OCI-LY7 (cell line): ENCODE measurements at regions not wholly inside any gene's neighbourhood (a gene's known extent, or its start where the extent isn't known, plus 50 kb on each side); places are given as distances from the start of the nearest gene placed in this dataset.

Experiments used
- BruUV-seq: library from RNA; stranded (reverse); fragments of 400-500 nt; replicated peaks from 2 replicates; lab custom pipeline; 2021; lab: Mats Ljungman, UMichigan
- CTCF ChIA-PET: fragments of 300-600 bp; sonication (Branson Sonifier 250); formaldehyde crosslinking; loops from one replicate; lab custom pipeline; 2022; ENCODE audit warnings: antibody characterized with exemption; ENCODE audit not compliant: unreplicated experiment; lab: Charles Lee
- POLR2A ChIA-PET: fragments of 300-600 bp; sonication (Branson Sonifier 250); formaldehyde crosslinking; loops from one replicate; lab custom pipeline; 2022; ENCODE audit warnings: antibody characterized with exemption; lab: Charles Lee
- DNase-seq: peaks from one replicate; pipeline ENCODE4 v3.0.0-alpha.2; 2015; ENCODE audit warnings: low spot score
- H2AFZ ChIP-seq: fragments of 200-600 bp; sonication (generic), shearing (Covaris generic); 2 replicates; pipeline ENCODE4 v1.6.1; 2014; ENCODE audit warnings: mild to moderate bottlenecking, antibody characterized with exemption, low read length, moderate library complexity
- H3K27ac ChIP-seq: fragments of 200-600 bp; sonication (generic); 2 replicates; pipeline ENCODE4 v1.5.1; 2014; ENCODE audit warnings: mixed run types, low read depth, mild to moderate bottlenecking, moderate library complexity, low read length, inconsistent platforms; ENCODE audit not compliant: poor library complexity, severe bottlenecking
- H3K36me3 ChIP-seq: fragments of 200-600 bp; sonication (generic); 2 replicates; pipeline ENCODE4 v1.6.1; 2014; ENCODE audit warnings: mild to moderate bottlenecking, antibody characterized with exemption, low read length, moderate library complexity, mixed read lengths; ENCODE audit not compliant: insufficient read depth
- H3K4me1 ChIP-seq: fragments of 200-600 bp; sonication (generic); 2 replicates; pipeline ENCODE4 v1.5.1; 2014; ENCODE audit warnings: mild to moderate bottlenecking, low read length; ENCODE audit not compliant: insufficient read depth, poor library complexity, severe bottlenecking
- H3K4me2 ChIP-seq: fragments of 200-600 bp; sonication (generic); 2 replicates; pipeline ENCODE4 v1.6.1; 2014; ENCODE audit warnings: mild to moderate bottlenecking, low read length
- H3K4me3 ChIP-seq: fragments of 200-600 bp; sonication (generic); 2 replicates; pipeline ENCODE4 v1.5.1; 2014; ENCODE audit warnings: mild to moderate bottlenecking, low read depth, low read length; ENCODE audit not compliant: poor library complexity, severe bottlenecking
- H3K79me2 ChIP-seq: fragments of 200-600 bp; sonication (generic); 2 replicates; pipeline ENCODE4 v1.6.1; 2016; ENCODE audit warnings: low read depth, mild to moderate bottlenecking, low read length, moderate library complexity, mixed read lengths; ENCODE audit not compliant: insufficient read depth
- H3K9me2 ChIP-seq: fragments of 200-600 bp; sonication (generic); 2 replicates; pipeline ENCODE4 v1.6.1; 2016; ENCODE audit warnings: mild to moderate bottlenecking, low read length, mixed read lengths; ENCODE audit not compliant: insufficient read depth
- H3K9me3 ChIP-seq: fragments of 200-600 bp; sonication (generic); 2 replicates; pipeline ENCODE4 v1.6.1; 2014; ENCODE audit warnings: mild to moderate bottlenecking, mixed run types, low read length, mixed read lengths
- H4K20me1 ChIP-seq: fragments of 200-600 bp; sonication (generic); 2 replicates; pipeline ENCODE4 v1.6.1; 2014; ENCODE audit warnings: mild to moderate bottlenecking, antibody characterized with exemption, low read length, moderate library complexity, mixed read lengths; ENCODE audit not compliant: insufficient read depth
- EZH2phosphoT487 ChIP-seq: fragments of 200-600 bp; sonication (generic); IDR thresholded peaks from 2 replicates; pipeline ENCODE4 v1.6.1; 2018; ENCODE audit warnings: low read depth, borderline replicate concordance, mild to moderate bottlenecking, mixed run types, antibody characterized with exemption, low read length, moderate library complexity, mixed read lengths
- intact Hi-C: fragments of 100-400 bp; cut with micrococcal nuclease; formaldehyde crosslinking; loops from one replicate; pipeline ENCODE4 v1.10.0; 2022; ENCODE audit not compliant: unreplicated experiment
- TF ChIP-seq, protein P1 (sequence below): fragments of 200-600 bp; sonication (generic); conservative IDR thresholded peaks from 2 replicates; pipeline ENCODE4 v1.5.1; 2014; ENCODE audit warnings: mild to moderate bottlenecking, antibody characterized with exemption, low read length, moderate library complexity, mixed read lengths

DNA sequence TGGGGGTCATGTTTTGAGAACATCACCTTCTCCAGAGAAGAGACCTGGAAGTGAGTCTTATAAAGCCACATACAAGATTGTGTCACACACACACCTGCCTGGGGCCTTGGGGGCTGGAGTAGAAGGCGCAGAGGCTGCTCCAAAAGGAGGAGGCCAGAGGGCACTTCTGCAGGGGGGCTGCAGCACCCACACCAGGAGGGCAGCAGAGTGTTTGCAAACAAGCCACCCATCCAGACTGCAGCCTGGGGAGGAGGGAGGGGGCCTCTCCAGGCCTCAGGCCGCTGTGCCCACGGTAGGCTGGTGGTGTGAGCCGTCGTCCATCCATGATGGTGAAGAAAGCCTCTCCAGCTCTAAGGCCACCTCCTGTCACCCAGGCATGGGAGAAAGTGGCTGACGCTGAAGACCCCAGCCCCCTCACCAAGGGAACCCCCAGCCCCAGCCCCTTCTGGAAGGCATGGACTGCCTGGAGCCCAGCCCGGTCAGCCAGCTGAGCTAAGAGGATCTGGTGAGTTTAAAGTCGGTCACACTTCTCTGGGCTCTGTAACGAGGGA is 77.5 kb downstream of the FOXL3 start:
- TF ChIP-seq EZH2phosphoT487, result no peak
- TF ChIP-seq, protein P1, sequence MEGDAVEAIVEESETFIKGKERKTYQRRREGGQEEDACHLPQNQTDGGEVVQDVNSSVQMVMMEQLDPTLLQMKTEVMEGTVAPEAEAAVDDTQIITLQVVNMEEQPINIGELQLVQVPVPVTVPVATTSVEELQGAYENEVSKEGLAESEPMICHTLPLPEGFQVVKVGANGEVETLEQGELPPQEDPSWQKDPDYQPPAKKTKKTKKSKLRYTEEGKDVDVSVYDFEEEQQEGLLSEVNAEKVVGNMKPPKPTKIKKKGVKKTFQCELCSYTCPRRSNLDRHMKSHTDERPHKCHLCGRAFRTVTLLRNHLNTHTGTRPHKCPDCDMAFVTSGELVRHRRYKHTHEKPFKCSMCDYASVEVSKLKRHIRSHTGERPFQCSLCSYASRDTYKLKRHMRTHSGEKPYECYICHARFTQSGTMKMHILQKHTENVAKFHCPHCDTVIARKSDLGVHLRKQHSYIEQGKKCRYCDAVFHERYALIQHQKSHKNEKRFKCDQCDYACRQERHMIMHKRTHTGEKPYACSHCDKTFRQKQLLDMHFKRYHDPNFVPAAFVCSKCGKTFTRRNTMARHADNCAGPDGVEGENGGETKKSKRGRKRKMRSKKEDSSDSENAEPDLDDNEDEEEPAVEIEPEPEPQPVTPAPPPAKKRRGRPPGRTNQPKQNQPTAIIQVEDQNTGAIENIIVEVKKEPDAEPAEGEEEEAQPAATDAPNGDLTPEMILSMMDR, result no peak
- H3K9me2 ChIP-seq, result no peaks in the 10 kb centered on the region
- no peaks in the 10 kb centered on the region for H3K9me3 ChIP-seq
- no peaks in the 10 kb centered on the region for H3K36me3 ChIP-seq
- no peak overlapping the region for H3K4me3 ChIP-seq
- H3K4me2 ChIP-seq, result no peak overlapping the region
- ChIA-PET POLR2A (no interaction called here), CTCF (no interaction called here)
- no peaks in the 10 kb centered on the region for H4K20me1 ChIP-seq
- no TSS peak for BruUV-seq
- no peak overlapping the region for H3K27ac ChIP-seq
- H2AFZ ChIP-seq, result no peak overlapping the region
- intact Hi-C loops, result no loop called here
- H3K79me2 ChIP-seq, result no peaks in the 10 kb centered on the region
- DNase-seq, result no peak
- no peaks in the 10 kb centered on the region for H3K4me1 ChIP-seq

DNA sequence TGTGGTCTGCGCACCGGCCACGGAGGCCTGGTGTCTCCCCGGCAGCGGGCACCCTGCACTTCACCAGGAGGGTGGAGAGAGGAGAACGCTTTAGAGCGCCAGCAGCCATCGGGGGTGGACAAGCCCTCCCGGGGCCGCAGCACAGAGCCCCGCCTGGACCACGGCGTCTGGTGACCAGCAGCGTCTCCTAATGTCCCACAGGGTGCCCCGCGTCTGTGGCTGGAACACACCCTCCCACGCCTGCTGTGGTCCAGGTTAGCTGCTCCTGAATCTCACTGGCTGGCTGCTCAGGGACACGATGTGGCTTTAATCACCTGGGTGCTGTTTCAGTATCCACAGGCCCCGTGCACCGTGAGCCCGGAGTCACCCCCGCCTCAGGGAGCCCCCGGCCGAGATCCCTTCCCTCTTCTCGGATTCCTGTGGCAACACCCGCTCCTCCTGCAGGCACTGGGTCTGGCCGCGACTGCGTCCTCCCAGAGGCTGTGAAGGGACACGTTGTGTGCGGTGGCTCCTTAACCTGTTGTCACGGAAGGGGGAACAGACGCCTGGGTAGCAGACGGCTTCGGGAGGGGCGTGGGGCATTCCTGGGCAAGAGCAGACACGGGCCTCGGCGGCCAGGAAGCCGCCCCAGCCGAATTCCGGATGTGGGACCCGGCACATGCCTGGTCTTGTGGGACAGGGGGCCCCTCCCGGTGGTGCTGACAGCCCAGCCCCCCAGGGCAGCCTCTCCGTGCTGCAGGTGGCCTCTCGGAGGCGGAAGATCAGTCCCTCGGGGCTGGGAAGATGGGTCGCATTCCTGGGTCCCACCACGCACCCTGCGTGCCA is 78.9 kb downstream of the FOXL3 start:
- H3K9me3 ChIP-seq, result no peaks in the 10 kb centered on the region
- intact Hi-C loops, result no loop called here
- TF ChIP-seq, protein P1, result no peak
- TF ChIP-seq EZH2phosphoT487, result no peak
- no peak overlapping the region for H2AFZ ChIP-seq
- no peaks in the 10 kb centered on the region for H3K36me3 ChIP-seq
- no peak overlapping the region for H3K27ac ChIP-seq
- no peak overlapping the region for H3K4me2 ChIP-seq
- BruUV-seq, result no TSS peak
- no peaks in the 10 kb centered on the region for H3K79me2 ChIP-seq
- no peak for DNase-seq
- H3K4me3 ChIP-seq, result no peak overlapping the region
- H4K20me1 ChIP-seq, result no peaks in the 10 kb centered on the region
- ChIA-PET POLR2A (no interaction called here), CTCF (no interaction called here)
- no peaks in the 10 kb centered on the region for H3K4me1 ChIP-seq
- no peaks in the 10 kb centered on the region for H3K9me2 ChIP-seq
